NCI-H524 treated with DMSO at 0.1 percent for 48 hours (cell line): ENCODE measurements at regions not wholly inside any gene's neighbourhood (a gene's known extent, or its start where the extent isn't known, plus 50 kb on each side); places are given as distances from the start of the nearest gene placed in this dataset.
"Not testable (repeated sequence)": the region's sequence is repeated elsewhere in the genome, so short reads cannot be mapped to it uniquely, and the experiment has no call there.

Experiments
- DNase-seq: peaks from one replicate; lab custom pipeline; 2025; lab: John Stamatoyannopoulos, UW

GRCh38 chr5:12876541-12877298 lies 972.5 kb upstream of the CTNND2 start:
- no peak for DNase-seq

- no peak for DNase-seq
These were observed 966.8 kb upstream of the CTNND2 start for GRCh38 chr5:12870872-12871539.

- no peak for DNase-seq
These were observed 961.3 kb upstream of the CTNND2 start for GRCh38 chr5:12865529-12865928.

GRCh38 chr5:12861886-12862654 lies 957.8 kb upstream of the CTNND2 start:
- DNase-seq = no peak

- not testable (repeated sequence) for DNase-seq
These were observed 951.9 kb upstream of the CTNND2 start for GRCh38 chr5:12856105-12856504.

- no peak for DNase-seq
These were observed 950.1 kb upstream of the CTNND2 start for GRCh38 chr5:12854386-12854785.

- DNase-seq = no peak
These were observed 947.5 kb upstream of the CTNND2 start for GRCh38 chr5:12851761-12852160.

GRCh38 chr5:12848709-12849108 lies 944.5 kb upstream of the CTNND2 start:
- no peak for DNase-seq

GRCh38 chr5:12845549-12846159 lies 941.4 kb upstream of the CTNND2 start:
- DNase-seq = no peak

- DNase-seq = no peak
These were observed 936.7 kb upstream of the CTNND2 start for GRCh38 chr5:12840972-12841371.

GRCh38 chr5:12837592-12837991 lies 933.3 kb upstream of the CTNND2 start:
- no peak for DNase-seq

- no peak for DNase-seq
These were observed 920.9 kb upstream of the CTNND2 start for GRCh38 chr5:12825163-12825562.

- no peak for DNase-seq
These were observed 901.0 kb upstream of the CTNND2 start for GRCh38 chr5:12805165-12805698.

- no peak for DNase-seq
These were observed 894.9 kb upstream of the CTNND2 start for GRCh38 chr5:12799165-12799564.

GRCh38 chr5:12795333-12795663 lies 891.1 kb upstream of the CTNND2 start:
- no peak for DNase-seq

GRCh38 chr5:12794476-12795332 lies 890.5 kb upstream of the CTNND2 start:
- DNase-seq = no peak

- DNase-seq = no peak
These were observed 889.1 kb upstream of the CTNND2 start for GRCh38 chr5:12793373-12793772.

GRCh38 chr5:12780536-12780935 lies 876.3 kb upstream of the CTNND2 start:
- no peak for DNase-seq

- no peak for DNase-seq
These were observed 873.1 kb upstream of the CTNND2 start for GRCh38 chr5:12777342-12777741.

GRCh38 chr5:12772276-12772675 lies 868.0 kb upstream of the CTNND2 start:
- DNase-seq = no peak

- DNase-seq = no peak
These were observed 855.1 kb upstream of the CTNND2 start for GRCh38 chr5:12759377-12759776.
